ENCODE measurements at regions not wholly inside any gene's neighbourhood (a gene's known extent, or its start where the extent isn't known, plus 50 kb on each side); places are given as distances from the start of the nearest gene placed in this dataset.

DNA sequence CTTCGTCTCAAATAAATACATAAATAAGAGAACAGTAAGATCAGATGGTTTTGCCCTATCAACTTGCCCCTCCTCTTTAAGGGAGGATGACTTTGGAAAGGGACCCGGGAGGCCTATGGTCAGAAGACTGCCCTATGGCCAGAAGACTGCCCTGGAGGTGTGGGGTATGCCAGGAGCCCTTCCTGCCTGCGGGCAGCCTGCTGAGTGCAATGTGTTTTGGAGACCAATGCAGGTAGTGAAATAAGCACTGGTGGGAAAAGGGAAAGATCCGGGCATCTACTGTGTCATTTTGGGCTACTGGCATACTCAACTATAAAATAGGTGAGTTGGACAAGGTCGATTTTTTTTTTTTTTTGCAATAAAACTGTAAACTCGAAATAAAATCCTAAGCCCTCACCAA, 129.8 kb upstream of the SLC34A2 start:
- TF ChIP-seq SUZ12 (IDR thresholded peaks at IDR 0.05; ENCODE audit: extremely low read depth, insufficient read depth, insufficient read length) = no peak
- no peak for TF ChIP-seq ZNF274 (IDR thresholded peaks at IDR 0.05; ENCODE audit: low read depth, low read length)
